Kidney (tissue), 13 donors: ENCODE measurements at regions not wholly inside any gene's neighbourhood (a gene's known extent, or its start where the extent isn't known, plus 50 kb on each side); places are given as distances from the start of the nearest gene placed in this dataset.

Experiments used
- DNase-seq, 5 donors: peaks; one replicate each; pipeline ENCODE4 v3.0.0-alpha.2; 2013 to 2020
- FAIRE-seq: peaks from 2 replicates; lab custom pipeline; 2012; peaks lifted over from hg19 to GRCh38; lab: Jason Lieb, UNC
- H3K27ac ChIP-seq, 2 donors: one replicate each; pipeline ENCODE4 v1.7.0; 2013; ENCODE audit warnings: low read depth in 2 of 2, low read length in 2 of 2, inconsistent platforms in 1 of 2
- H3K27me3 ChIP-seq: one replicate; pipeline ENCODE4 v1.7.1; 2013; ENCODE audit warnings: low read length, inconsistent platforms; ENCODE audit not compliant: control insufficient read depth, insufficient read depth
- H3K36me3 ChIP-seq, 3 donors: one replicate each; pipeline versions ENCODE4 v1.7.0 to v1.7.1; 2013; ENCODE audit warnings: low read length in 3 of 3, control low read depth in 1 of 3, inconsistent platforms in 1 of 3; ENCODE audit not compliant: insufficient read depth in 3 of 3, control insufficient read depth in 2 of 3
- H3K4me1 ChIP-seq, 3 donors: one replicate each; pipeline versions ENCODE4 v1.7.0 to v1.7.1; 2013; ENCODE audit warnings: low read length in 3 of 3, inconsistent platforms in 1 of 3, low read depth in 1 of 3; ENCODE audit not compliant: control insufficient read depth in 2 of 3, insufficient read depth in 2 of 3
- H3K4me3 ChIP-seq, 3 donors: one replicate each; pipeline versions ENCODE4 v1.7.0 to v1.8.1; 2013; ENCODE audit warnings: low read length in 3 of 3, control low read depth in 1 of 3, inconsistent platforms in 1 of 3
- H3K9ac ChIP-seq, 3 donors: one replicate each; pipeline versions ENCODE4 v1.7.0 to v1.7.1; 2013; ENCODE audit warnings: low read length in 3 of 3, control low read depth in 1 of 3, inconsistent platforms in 1 of 3
- H3K9me3 ChIP-seq, 3 donors: one replicate each; pipeline versions ENCODE4 v1.7.0 to v1.7.1; 2013; ENCODE audit warnings: low read length in 3 of 3, control low read depth in 1 of 3, inconsistent platforms in 1 of 3; ENCODE audit not compliant: control insufficient read depth in 2 of 3, insufficient read depth in 1 of 3
- CTCF ChIP-seq: IDR thresholded peaks from 3 replicates; pipeline ENCODE4 v1.5.1; 2012; ENCODE audit warnings: mild to moderate bottlenecking, moderate library complexity, borderline replicate concordance; ENCODE audit not compliant: insufficient read depth; ENCODE audit errors: extremely low read depth
- intact Hi-C: fragments of 100-400 bp; cut with DNase I; formaldehyde crosslinking; loops from one replicate; pipeline ENCODE4 v1.11.1; 2022
- donor health status: control.
- donor health status: control.
- donor health status: control.
- donor health status: control.
- donor health status: control.
- donor health status: DM: yes; HTN: yes; CAD: no.
- donor health status: Normal renal cell carcinoma (clear cell type).

- Histone ChIP-seq H3K27ac (no peak overlapping the region), H3K4me1 (peaks cover 0 to 2% (median 0%) of the 10 kb centered on the region in 3 donors)
- FAIRE-seq, result no peak
Observed at GRCh38 chr2:16016282-16016681, 75.9 kb downstream of the MYCN start.

GRCh38 chr2:16015903-16016265 is 75.5 kb downstream of the MYCN start:
- intact Hi-C loops, result no loop called here
- DNase-seq, result peak in 1 of 5 donors; percentile 24

More at GRCh38 chr2:16016282-16016681, 75.9 kb downstream of the MYCN start:
- Histone ChIP-seq H3K9ac (no peak overlapping the region), H3K4me3 (no peak overlapping the region), H3K27me3 (no peaks in the 10 kb centered on the region), H3K36me3 (no peaks in the 10 kb centered on the region), H3K9me3 (no peaks in the 10 kb centered on the region)
- TF ChIP-seq CTCF, result no peak
- DNase-seq, result no peak
- intact Hi-C loops, result no loop called here

GRCh38 chr2:16015210-16015902 is 75.0 kb downstream of the MYCN start:
- Histone ChIP-seq H3K27ac (no peak overlapping the region), H3K9ac (no peak overlapping the region), H3K27me3 (no peaks in the 10 kb centered on the region), H3K36me3 (no peaks in the 10 kb centered on the region), H3K4me1 (peaks cover 0 to 2% (median 0%) of the 10 kb centered on the region in 3 donors), H3K9me3 (no peaks in the 10 kb centered on the region), H3K4me3 (no peak overlapping the region)
- intact Hi-C loops, result no loop called here
- no peak for TF ChIP-seq CTCF
- FAIRE-seq (no peak), DNase-seq (no peak)

More at GRCh38 chr2:16015903-16016265, 75.5 kb downstream of the MYCN start:
- Histone ChIP-seq H3K9me3 (no peaks in the 10 kb centered on the region), H3K27ac (no peak overlapping the region), H3K4me3 (no peak overlapping the region), H3K4me1 (peaks cover 0 to 2% (median 0%) of the 10 kb centered on the region in 3 donors), H3K27me3 (no peaks in the 10 kb centered on the region), H3K9ac (no peak overlapping the region), H3K36me3 (no peaks in the 10 kb centered on the region)
- TF ChIP-seq CTCF, result no peak
- FAIRE-seq, result no peak

- no peak overlapping the region for H3K27ac ChIP-seq
- TF ChIP-seq CTCF, result no peak
- no peaks in the 10 kb centered on the region for H3K36me3 ChIP-seq
- H3K27me3 ChIP-seq, result no peaks in the 10 kb centered on the region
- no peaks in the 10 kb centered on the region for H3K9me3 ChIP-seq
- intact Hi-C loops, result no loop called here
- no peak overlapping the region for H3K4me3 ChIP-seq
- H3K9ac ChIP-seq, result no peak overlapping the region
- no peak for DNase-seq
- H3K4me1 ChIP-seq, result peaks cover 0 to 2% (median 0%) of the 10 kb centered on the region in 3 donors
- FAIRE-seq, result no peak
Observed at GRCh38 chr2:16014802-16015201, 74.5 kb downstream of the MYCN start.
